COLO668 (cell line): ENCODE measurements at regions not wholly inside any gene's neighbourhood (a gene's known extent, or its start where the extent isn't known, plus 50 kb on each side); places are given as distances from the start of the nearest gene placed in this dataset.
"Not testable (repeated sequence)": the region's sequence is repeated elsewhere in the genome, so short reads cannot be mapped to it uniquely, and the experiment has no call there.

Experiments used
- DNase-seq: peaks from one replicate; lab custom pipeline; 2025; ENCODE audit not compliant: unreplicated experiment; lab: John Stamatoyannopoulos, UW

DNA sequence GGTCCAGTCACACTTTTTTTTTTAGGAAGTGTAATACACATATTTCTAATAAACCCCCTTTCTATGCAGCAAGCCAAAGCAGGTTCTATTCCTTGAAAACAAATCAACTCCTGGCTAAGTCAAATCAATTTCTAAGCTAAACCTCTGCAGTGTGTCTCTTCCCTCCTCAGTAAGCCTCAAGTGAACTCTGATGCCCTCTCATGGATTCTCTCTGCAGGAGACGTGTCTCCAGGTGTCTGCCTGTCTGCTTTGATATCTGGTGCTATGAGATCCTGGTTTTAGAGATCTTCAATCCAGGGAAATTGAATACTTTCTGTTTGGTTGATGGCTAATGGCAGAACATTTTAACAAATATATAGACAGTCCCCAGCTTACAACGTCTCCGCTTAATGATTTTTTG, 791.7 kb downstream of the AACS start:
- no peak for DNase-seq

DNA sequence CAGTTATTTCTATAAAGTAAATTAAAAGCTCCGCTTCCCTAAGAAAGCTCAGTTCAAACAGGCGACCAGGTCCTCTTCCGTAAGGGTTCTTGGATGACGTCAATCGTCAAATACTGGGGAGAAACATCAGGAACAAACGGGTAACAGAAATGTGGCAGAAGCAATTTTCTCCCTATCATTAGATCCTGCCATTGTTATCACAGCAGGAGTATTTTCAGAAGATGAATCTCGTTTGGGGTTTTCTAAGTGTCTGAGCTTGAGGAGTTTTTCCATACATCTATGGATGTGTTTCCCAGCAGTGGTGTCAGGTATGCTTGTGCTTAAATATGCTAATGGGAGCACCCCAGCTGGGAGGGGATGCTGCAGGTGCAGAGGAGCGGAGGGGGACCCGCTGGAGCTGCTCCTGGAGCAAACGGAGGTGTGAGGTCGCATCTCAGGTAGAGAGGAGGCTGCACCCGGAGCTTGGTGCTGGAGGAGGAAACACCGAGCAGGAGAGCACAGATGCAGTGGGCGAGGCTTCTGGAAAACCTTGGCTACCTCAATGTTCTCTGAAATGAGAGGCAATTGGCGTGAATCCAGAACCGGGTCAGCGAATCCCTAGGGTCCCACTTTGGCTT, 795.5 kb downstream of the AACS start:
- no peak for DNase-seq

DNA sequence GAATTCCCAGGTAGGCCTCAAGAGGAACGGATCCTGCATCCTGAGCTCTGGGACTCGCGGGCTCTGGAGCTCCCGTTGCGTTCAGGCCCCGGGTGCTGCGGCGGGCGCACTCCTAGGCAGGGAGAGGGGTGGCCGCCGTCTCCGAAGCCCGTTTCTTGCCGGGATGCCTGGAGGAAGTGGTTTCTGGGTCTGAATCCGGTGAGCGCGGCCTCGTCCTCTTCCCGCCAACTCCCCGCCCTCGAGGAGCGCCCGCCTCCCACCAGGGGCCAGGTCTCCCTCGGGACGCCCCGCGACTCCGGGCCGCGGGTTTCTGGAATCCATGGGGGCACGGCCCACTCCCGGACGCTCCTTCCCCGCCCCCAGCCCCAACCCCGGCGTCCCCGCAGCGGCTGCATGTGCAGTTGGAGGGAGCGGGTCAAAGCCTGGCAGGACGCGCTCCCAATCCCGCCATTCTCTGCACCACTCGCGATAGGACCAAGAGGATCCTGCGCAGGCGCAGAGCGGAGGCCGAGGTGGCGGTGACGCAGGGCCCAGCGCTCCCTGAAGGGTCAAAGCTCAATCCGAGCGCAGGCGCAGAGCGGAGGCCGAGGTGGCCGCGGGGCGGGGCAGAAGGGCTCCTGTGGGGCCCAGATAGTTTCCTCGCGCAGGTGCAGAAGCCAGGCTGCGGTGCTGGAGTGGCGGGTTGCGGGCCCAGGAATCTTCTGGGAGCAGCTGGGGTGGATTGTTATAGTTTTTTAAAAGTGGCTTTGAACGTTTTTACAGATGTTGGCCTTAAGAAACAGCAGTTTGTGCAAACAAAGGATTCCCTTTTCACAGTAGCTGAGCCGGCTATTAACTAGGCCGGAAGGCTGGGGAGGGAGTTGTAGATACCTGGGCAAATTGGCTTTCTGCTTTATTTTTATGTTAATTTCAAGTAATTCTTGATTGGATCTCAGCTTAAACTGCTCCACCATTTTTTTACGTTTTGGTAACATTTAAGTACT, 796.4 kb downstream of the AACS start:
- DNase-seq, result no peak

DNA sequence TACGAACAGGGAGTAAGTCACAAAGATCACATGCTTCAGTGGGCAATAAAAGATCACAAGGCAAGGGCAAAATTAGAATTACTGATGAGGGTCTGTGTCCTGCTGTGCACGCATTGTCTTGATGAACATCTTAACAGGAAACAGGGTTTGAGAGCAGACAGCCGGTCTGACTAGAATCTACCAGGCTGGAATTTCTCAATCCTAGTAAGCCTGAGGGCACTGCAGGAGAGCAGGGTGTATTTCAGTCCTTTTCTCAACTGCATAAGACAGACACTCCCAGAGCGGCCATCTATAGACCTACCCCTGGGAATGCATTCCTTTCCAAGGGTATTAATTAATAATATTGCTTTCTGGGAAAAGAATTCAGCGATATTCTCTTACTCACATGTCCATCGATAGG, 800.0 kb downstream of the AACS start:
- DNase-seq, result not testable (repeated sequence)

DNA sequence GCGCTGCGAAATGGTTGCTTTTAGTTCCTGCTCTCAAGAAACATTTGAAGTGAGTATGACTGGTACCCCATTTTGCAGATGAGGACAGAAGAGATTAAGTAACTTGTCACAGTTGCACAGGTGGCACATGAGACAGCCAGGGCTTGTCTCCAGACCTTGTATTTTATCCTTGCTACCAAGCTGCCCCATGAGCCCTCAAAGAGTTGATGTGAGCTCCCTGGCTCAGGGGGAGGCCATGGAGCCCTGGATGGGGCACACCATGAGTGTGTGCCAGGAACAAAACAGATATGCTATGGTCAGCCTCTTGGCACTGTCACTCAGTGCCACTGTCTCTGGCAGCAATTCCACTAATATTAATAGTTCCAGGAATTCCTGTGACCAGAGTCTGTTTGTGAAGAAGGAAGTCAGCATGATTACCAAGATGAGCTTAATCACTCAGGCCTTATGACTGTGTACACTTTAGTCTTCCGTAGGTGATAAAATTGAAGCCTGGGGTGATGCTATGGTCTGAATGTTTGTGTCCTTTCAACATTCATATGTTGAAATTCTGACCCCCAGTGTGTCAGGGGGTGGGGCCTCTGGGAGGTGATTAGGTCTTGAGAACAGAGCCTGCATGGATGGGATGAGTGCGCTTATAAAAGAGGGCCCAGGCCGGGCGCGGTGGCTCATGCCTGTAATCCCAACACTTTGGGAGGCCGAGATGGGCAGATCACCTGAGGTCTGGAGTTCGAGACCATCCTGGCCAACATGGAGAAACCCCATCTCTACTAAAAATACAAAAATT, 806.8 kb downstream of the AACS start:
- no peak for DNase-seq

GRCh38 chr12:125873016-125873415, 807.8 kb downstream of the AACS start:
- no peak for DNase-seq

DNA sequence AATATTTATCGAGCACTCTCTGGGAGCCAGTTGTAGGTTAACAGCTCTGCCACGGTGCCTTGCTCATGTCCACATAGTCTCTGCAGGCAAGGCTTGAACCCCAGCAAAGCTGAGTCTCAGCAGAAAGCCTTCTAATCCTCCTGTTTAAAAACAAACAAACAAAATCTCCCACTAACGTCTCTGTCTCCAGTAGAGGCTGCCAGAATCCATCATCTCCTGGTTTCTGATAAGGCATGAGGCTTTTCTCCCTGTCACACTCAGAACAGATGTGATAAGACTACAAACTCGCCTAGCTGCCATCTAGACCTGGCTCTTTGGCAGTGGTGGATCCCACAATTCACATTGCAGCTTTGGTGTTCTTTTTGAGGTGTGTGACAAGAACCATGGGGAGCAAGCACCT, 813.2 kb downstream of the AACS start:
- no peak for DNase-seq

- DNase-seq, result no peak
Measured at GRCh38 chr12:125882141-125882540, 816.9 kb downstream of the AACS start.

- DNase-seq, result no peak
Measured at GRCh38 chr12:125888921-125889320, 823.7 kb downstream of the AACS start.

DNA sequence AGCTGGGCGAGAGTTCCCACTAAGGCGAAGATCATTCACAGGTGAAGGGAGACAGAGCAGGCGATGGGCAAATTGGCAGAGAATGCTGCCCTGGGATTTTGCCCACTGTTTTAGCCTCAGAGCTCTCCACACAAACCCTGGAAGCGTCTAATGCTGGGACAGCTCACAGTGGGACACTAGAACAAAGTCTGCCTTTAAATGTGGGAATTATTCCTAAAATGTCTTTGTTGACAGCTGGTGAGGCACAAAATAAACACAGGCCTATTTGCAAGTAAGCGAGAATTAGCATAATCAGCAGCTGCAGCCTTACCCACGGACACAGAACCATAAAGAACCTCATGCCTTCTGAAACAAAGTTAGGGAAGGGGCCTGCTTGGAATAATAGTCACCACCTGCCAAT, 824.5 kb downstream of the AACS start:
- DNase-seq, result no peak

DNA sequence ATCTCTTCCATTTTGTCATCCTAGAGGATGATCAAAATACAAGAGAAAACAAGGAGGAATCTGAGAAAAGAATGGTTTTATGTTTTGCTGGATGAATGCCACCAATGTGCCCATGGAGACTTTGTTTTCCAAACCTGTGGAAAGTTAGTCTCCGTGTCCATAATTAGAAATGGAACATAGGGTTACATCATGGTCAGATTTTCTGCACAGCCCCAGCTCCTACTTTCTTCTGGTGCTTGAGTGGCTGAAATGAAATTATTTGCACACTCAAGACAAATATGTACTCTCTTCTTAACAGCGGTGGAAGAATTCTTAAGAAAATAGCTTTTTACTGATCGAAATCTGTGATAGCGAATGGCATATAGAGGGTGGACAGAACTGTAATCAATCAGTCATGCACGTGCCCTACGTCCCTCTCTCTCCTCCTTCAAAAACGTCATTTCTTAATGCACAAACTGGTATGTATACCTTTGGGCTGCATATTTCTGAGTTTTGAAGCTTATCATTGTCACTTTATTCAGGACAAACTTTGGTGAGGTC, 825.2 kb downstream of the AACS start:
- no peak for DNase-seq

DNA sequence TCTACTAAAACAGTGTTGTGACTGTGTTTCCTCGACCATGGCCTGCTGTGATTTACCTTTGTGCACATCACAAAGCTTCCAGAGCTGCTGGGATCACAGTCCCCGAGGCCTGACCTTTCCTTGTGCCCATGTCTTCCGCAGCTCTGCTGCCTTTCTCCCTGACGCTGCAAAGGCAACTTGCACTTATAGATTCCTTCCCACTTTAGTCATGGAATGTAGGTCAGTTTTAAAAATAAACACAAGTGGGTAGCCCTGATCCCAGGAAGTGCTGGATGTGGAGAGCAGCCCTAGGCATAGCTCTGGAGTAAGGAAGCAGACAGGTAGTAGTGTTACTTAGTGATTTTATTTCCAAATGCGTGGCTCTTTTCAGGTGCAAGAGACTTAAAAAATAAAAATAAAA, 825.7 kb downstream of the AACS start:
- no peak for DNase-seq

- no peak for DNase-seq
Measured at GRCh38 chr12:125892276-125892675, 827.0 kb downstream of the AACS start.

DNA sequence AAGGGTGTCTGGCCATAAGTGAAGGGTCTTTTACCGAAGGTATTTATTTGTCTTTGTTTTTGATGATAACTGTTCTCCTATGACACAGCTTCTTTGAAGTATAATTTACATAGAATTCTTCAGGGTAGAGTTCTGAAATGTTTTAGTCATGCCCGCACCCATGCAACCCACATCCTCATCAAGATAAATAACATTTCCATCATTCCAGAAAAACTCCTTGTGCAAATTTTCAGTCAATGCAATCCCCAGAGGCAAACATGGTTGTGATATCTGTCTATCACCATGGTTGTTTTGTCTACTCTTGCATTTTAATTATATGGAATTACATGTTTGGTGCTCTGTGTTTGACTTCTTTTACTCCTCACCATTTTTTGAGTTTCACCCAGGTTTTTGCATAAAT, 837.8 kb downstream of the AACS start:
- DNase-seq, result no peak

DNA sequence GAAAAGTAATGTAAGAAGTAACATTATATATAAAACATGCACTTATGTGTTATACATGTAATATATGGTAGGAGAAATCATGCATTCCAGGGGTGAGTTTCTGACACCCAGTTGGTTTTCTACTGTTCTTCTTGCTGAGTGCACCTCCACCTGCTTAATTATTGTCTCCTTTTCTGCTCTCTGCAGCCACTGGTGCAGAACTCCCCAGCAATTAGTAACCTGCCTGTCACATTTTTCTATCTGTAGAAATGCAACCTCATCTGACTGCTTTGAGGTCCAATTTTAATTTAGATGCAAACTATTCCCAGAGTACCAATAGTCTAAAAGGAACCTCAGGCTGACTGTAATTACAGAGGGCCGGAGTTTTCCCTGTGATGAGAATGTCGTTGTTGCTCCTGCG, 842.1 kb downstream of the AACS start:
- DNase-seq, result no peak

- DNase-seq, result no peak
Measured at GRCh38 chr12:125919856-125920470, 854.7 kb downstream of the AACS start.

DNA sequence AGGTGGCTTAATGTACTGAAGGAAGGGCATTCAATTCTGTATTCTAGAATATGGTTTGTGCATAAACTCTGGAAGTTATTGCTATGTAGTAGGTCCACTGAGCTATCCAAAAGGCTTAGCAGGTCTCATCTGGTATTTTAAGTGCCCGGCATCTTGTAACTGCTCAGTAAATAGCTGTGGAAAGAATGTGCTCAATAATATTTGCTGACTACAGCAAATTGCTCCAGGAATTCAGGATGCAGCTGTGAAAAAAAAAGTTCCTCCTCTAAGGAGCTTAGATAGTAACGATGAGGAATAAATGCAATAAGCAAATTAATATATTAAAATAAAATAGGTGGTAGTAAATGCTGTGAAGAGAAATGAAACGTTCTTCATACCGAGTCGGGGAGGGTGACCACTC, 857.1 kb downstream of the AACS start:
- DNase-seq, result no peak

DNA sequence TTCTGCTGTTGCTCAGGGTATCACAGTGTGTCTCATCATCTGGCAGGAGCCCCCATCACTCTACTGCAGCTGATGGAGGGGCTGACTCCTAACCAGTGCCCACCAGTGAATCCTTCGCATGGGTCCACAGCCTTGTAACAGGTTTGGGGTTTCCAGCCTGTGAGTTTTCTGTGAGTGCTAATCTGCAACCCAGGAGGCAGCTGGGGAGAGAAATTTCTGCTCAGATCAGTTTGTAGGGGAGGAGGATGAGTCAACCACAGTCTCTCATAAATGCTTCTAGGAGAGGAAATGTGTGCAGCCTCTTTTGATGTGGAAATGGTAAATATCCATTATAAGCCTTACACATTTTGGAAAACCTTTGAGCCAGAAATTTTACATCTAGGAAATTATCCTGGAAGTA, 871.3 kb downstream of the AACS start:
- DNase-seq, result no peak

DNA sequence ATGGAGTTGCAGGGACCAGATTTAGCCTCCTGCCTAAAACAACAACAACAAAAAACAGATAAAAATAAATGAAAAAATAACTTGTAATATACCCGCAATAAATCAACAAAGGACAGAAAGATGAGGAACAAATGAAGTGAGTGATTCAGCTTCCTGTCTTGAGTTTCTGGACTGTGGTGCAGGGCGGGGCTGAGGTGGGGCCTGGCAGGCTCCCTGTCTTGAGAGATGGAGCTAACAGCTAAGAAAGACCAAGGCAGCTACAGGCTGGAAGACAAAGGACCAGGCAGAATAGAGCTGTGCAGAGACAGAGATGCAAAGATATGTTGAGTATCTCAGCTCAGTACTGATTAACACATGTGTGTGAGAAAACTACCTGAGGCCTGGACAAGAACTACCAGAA, 879.2 kb downstream of the AACS start:
- DNase-seq, result no peak

DNA sequence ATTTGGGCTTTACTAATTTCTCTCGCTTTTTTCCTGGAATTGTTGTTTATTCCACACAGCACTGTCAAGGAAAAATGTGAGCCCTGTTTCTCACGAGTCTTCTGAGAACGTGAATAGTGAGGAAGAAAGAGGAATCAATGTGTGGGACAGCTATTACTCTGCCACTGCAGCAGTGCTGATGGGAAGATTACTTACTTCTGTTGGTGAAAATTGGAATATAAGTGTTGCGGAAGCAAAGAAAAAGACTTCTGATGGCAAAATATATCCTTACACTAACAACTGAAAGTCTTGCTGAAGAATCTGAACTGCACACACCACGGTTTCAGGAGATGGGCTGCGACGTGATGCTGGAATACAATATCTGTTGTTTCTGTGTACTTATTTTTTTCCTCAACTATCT, 884.2 kb downstream of the AACS start:
- DNase-seq, result no peak

DNA sequence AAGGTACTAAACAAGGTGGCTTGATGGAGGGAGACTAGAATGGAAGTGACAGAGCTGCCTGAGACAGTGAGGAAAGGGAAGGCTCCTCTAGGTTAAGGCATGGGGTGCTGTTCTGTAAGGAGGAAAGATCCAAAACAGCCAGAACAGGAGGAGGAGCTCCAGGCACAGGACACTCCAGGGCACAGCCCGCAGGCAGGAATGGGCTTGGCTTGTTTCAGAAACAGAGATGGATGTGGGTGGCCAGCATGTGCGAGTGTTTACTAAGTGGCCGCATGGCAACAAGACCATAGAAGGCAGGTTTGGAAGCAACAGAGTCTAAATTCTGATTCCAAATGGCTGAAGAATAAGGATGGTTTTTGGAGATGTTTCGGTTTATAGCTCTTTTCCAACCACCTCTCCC, 889.1 kb downstream of the AACS start:
- no peak for DNase-seq
